Activated naive CD4-positive, alpha-beta T cell treated with anti-CD3 and anti-CD28 coated beads, Interleukin-2, amount 50 U/mL, for 72 hours (primary cell): ENCODE measurements at regions not wholly inside any gene's neighbourhood (a gene's known extent, or its start where the extent isn't known, plus 50 kb on each side); places are given as distances from the start of the nearest gene placed in this dataset.
A peak's percentile ranks its signal among the peaks of the same experiment; 100 is the strongest.
"Not testable (repeated sequence)": the region's sequence is repeated elsewhere in the genome, so short reads cannot be mapped to it uniquely, and the experiment has no call there.

Source experiments
- ATAC-seq, 2 donors: fragments of 150-1000 bp; cut with Tn5 transposase; 2 replicates each; pipeline ENCODE4 v1.10.0; 2021; ENCODE audit warnings: mild to moderate bottlenecking in 2 of 2, moderate library complexity in 2 of 2
- DNase-seq, 2 donors: peaks; one replicate each; pipeline ENCODE4 v3.0.0; 2021 to 2022; ENCODE audit warnings: low spot score in 2 of 2
- H3K27ac Mint-ChIP-seq, 2 donors: one replicate each; pipeline ENCODE4 v1.8.0; 2022; ENCODE audit warnings: mild to moderate bottlenecking in 2 of 2, mixed read lengths in 2 of 2
- H3K36me3 Mint-ChIP-seq, 2 donors: one replicate each; pipeline ENCODE4 v1.8.0; 2022; ENCODE audit warnings: mixed read lengths in 2 of 2
- H3K9me3 Mint-ChIP-seq, 2 donors: one replicate each; pipeline ENCODE4 v1.8.0; 2022; ENCODE audit warnings: mixed read lengths in 2 of 2

DNA sequence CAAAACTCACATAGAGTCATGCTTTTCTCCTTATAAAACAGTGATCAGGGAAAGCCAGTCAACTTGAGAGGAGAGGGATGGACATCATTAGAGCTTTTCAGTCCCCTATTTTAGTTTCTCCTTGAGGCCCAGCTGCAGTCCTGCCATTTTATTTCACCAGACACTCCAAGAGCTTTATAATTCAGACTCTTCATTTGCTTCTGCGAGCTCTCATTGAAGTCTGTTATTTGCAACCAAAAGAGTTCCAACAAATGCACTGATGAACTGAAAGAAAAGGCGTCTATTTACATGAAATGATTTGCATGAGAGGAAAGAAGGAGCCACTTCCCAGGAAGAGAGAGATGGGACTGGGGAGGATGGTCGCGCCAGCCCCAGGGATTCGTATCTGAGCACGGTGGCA lies 86.8 kb downstream of the NDUFA12 start:
- Mint-ChIP-seq H3K9me3 (peaks cover 0 to 8% of the 10 kb centered on the region in 2 donors), H3K36me3 (no peaks in the 10 kb centered on the region), H3K27ac (no peak overlapping the region)
- no peak for DNase-seq
- no peak for ATAC-seq

DNA sequence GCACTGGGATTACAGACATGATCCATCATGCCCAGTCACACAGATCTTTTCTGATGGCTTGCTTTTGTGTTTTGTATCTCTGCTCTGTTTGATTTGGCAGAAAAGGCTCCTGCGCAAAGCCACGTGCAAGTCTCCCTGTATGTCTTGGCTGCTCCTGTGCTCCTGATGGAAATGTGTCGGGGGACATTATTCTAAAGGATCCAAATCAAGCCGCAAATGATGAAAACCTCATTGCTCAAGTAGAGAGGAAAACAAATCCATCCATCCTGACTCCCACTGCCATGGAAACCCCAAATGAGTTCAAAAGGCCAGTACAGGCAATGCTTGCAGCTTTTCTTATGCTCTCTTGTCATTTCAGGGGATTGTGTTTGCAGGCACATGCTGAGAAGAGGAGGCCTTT lies 93.8 kb downstream of the NDUFA12 start:
- Mint-ChIP-seq H3K36me3 (peaks cover 0 to 13% of the 10 kb centered on the region in 2 donors), H3K9me3 (peaks cover 0 to 5% of the 10 kb centered on the region in 2 donors), H3K27ac (no peak overlapping the region)
- DNase-seq (no peak), ATAC-seq (no peak)

DNA sequence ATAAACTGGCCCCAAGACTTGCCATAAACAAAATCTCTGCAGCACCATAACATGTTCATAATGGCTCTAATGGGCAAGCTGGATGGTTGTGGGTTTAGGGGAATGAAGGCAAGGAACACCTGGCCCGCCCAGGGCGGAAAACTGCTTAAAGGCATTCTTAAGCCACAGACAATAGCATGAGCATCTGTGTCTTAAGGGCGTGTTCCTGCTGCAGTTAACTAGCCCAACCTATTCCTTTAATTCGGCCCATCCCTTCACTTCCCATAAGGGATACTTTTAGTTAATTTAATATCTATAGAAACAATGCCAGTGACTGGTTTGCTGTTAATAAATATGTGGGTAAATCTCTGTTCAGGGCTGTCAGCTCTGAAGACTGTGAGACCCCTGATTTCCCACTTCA lies 97.7 kb downstream of the NDUFA12 start:
- peaks cover 0 to 13% of the 10 kb centered on the region in 2 donors for H3K36me3 Mint-ChIP-seq
- not testable (repeated sequence) for H3K27ac Mint-ChIP-seq, DNase-seq, H3K9me3 Mint-ChIP-seq, ATAC-seq

DNA sequence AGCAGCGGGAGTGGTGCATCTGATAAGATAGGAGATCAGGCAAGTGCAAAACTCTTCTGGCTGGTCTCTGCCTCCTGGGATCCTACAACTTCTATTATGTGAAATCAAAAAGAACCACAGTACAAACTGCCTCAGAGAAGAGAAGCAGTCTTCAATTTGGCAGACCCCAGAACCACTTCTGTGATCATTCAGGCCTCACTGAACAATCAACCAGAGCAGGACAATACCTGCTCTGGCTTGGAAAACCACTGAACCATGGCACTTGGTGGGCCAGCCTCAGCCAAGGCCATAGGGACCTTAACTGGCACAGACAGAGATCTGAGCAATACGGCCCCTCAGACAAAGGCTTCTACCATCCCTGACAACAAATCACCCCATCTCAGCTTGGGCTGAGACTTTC lies 103.0 kb downstream of the NDUFA12 start:
- H3K27ac Mint-ChIP-seq: no peak overlapping the region
- ATAC-seq (no peak), DNase-seq (no peak)
- H3K36me3 Mint-ChIP-seq: peaks cover 0 to 4% of the 10 kb centered on the region in 2 donors
- no peaks in the 10 kb centered on the region for H3K9me3 Mint-ChIP-seq

DNA sequence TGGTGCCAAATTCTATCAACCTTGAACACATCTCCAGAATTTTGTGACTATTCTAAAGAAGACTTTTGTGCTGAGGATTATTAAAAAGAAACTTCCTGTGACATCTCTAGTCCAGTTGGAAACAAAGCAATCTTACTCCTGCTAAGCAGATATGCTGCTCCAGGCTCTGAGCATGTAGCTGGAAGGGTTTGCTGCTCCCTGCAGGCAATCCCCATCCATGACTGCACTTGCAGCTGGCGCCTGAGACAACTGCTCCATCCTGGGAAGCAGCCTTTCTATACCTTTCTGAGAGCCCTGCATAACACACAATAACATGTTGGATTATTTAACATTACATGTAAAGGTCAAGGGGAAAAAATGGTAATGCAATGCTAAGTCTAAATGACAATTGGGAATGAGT lies 105.1 kb downstream of the NDUFA12 start:
- Mint-ChIP-seq H3K36me3 (no peaks in the 10 kb centered on the region), H3K27ac (no peak overlapping the region), H3K9me3 (no peaks in the 10 kb centered on the region)
- ATAC-seq (no peak), DNase-seq (no peak)

DNA sequence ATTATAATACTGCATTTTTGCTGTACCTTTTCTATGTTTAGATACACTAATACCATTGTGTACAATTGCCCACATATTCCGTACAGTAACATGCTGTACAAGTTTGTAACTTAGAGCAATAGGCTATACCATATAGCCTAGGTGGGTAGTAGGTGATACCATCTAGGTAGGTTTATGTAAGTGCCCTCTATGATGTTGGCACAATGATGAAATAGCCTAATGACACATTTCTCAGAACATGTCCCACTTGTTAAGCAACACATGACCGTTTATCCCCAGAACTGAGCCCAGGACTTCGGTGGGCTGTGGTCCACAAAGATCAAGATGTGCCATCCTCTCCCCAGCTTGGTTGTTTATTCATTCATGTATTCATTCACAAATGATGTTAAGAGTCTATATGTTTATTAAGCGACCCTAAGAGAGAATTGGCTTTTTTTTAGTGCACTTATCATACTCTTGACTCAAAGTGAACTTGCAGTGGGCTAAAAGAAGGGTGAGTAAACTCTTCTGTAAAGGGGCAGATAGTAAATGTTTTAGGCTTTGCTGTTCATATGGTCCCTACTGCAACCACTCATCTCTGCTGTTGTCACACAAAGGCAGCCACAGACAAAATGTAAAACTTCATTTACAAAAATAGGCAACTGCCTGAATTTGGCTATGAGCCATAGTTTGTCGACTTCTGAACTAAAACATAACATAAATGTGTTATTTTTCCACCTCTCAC lies 110.8 kb downstream of the NDUFA12 start:
- H3K9me3 Mint-ChIP-seq: no peaks in the 10 kb centered on the region

DNA sequence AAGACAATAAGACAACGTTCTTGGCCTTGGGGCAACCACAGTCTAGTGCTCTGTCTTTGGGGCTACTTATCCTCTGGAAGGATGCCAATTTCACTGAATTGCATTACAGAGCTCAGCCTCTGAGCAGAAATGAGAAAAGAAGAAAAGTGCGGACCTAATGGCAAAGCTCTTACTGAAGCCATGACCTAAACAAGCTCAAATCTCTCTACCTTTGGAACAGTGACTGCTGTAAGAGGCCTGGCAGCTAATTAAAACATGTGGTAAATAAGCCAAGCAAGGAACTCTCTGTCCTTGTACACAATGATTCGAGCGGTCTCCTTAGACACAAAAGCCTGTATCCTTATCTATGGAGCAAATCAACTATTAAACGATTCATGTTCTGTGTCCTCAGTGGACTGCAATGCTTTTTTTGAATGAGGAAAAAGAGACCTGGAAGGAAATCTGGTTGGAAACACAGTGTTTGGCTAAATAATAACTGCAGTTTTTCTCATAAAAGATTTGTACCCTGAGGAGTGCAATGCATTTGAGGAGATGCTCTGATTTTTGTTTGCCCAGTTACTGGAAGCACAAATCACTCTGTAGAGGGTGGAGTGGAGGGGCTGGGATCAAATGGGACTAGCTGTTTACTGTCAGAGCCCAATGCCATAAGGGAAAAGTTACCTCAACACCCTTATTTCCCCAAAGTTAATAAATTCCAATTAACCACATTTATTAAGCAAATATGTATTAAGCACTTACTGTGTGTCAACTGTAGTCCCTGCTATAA lies 113.9 kb downstream of the NDUFA12 start:
- ATAC-seq (no peak), DNase-seq (no peak)
- Mint-ChIP-seq H3K9me3 (no peaks in the 10 kb centered on the region), H3K36me3 (no peaks in the 10 kb centered on the region), H3K27ac (no peak overlapping the region)

More for the DNA sequence above, 110.8 kb downstream of the NDUFA12 start:
- ATAC-seq: no peak
- no peak for DNase-seq
- Mint-ChIP-seq H3K36me3 (no peaks in the 10 kb centered on the region), H3K27ac (no peak overlapping the region)

DNA sequence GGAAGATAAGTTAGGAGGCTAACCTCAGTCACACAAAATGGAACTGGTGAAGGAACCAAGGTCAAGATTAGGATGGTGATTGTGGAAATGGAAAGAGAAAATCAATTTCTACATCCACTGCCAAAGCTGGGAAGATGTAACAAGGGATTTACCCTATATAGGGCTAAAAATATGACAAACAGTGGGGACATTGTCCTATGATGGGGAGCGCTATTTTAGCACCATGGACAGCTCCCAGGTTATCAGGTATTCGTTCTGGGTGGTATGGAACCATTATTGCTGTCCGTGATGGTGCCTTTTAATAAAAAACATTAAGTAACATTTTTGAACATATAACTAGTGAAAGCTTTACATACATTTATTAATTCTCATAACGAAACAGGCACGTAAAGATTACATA lies 124.0 kb downstream of the NDUFA12 start:
- Mint-ChIP-seq H3K9me3 (peaks cover 0 to 4% of the 10 kb centered on the region in 2 donors), H3K27ac (no peak overlapping the region), H3K36me3 (peaks cover 0 to 7% of the 10 kb centered on the region in 2 donors)
- DNase-seq (peak in 1 of 2 donors; percentile 13), ATAC-seq (no peak)

DNA sequence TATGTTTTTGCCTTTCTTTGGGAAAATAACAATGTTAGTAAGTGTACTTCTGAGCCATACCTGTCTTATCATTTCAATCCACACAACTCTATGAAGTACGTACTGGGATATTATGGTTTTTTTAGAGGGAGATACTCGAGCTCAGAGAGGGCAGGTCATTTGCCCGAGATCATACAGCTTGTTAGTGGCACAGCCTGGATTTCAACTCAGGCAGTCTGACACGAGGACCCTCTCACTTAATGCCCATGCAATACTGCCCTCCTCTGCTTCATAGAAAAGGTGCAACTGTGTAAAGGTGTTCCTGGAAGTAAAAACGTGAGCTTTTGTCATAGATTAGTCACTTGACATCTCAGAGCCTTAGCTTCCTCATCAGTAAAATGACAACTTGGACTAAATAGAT lies 128.0 kb downstream of the NDUFA12 start:
- H3K27ac Mint-ChIP-seq: no peak overlapping the region
- DNase-seq: no peak
- H3K36me3 Mint-ChIP-seq: peaks cover 7 to 14% of the 10 kb centered on the region in 2 donors
- ATAC-seq: peak; percentile 53 to 80
- peaks cover 0 to 4% of the 10 kb centered on the region in 2 donors for H3K9me3 Mint-ChIP-seq

DNA sequence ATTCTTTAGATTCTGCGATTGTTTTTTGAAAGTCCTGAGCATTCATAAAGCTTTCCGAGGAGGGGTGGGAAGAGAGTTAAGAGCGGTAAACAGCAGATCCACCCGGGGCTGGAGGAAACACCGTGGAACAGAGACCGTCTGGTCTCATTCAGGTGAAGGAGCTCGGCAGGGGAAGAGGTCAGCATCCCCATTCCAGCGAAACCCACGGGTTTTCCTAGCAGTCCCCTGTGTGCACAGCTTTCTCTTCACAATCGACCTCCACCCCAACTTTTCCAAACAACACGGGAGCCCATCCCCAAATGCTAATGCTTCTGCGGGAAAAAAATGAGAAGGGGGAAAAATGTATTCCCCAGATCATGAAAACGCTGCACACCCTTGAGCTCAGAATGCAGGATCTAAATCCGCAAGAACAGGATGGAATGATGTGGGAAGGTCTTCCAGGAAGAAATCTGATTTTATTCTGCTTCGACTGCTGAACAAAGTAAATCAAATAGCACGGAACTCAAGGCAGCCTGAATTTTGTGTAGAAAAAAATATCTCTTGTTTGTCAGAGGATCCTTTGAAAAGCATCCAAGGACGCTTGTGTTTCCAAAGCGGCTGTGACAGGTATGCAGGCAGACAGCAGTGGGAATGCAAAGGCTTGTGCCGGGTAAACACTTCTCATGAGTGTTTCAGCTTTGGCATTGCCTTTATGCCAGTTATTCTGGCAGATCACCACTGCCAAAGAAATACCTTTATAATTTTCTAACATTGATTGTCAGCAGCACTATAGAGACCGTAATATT lies 128.8 kb downstream of the NDUFA12 start:
- ATAC-seq: no peak
- Mint-ChIP-seq H3K27ac (peak overlapping the region in 1 of 2 donors; percentile 72), H3K9me3 (peaks cover 0 to 4% of the 10 kb centered on the region in 2 donors), H3K36me3 (peaks cover 7 to 14% of the 10 kb centered on the region in 2 donors)
- DNase-seq: no peak

DNA sequence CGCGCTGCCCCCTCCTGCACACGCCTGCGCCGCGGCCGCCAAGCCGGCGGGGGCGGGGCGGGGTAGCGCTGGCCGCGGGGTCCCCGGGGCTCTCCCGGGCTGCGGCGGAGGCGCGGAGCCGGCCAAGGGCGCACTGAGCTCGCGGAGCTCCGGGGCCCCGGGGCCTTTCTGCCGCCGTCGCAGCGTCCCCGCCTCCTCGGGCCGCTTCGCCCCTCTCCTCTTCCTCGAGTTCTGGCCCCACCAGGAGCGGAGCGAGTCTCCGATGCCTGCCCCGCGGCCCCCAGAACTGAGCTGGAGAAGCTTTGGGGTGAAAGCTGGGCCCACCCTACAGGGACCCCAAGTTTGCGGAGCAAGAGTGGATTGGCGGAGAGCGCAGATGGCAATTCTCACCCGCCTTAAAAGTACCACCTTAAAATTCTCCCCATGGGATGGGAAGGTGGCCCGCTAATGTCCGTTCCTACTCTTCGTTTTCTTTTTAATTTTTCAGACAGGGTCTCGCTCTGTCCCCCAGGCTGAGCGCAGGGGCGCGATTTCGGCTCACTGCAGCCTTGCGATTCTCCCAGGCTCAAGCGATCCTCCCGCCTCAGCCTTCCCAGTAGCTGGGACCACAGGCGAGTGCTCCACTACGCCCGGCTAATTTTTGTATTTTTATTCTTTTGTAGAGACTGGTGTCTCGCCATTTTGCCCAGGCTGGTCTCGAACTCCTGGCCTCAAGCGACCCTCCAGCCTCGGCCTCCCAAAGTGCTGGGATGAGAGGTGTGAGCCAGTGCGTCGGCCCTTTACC lies 129.6 kb downstream of the NDUFA12 start:
- peaks cover 7 to 9% of the 10 kb centered on the region in 2 donors for H3K36me3 Mint-ChIP-seq
- no peaks in the 10 kb centered on the region for H3K9me3 Mint-ChIP-seq
- DNase-seq (peak in 1 of 2 donors; percentile 6), ATAC-seq (peak; percentile 22 to 53)
- peak overlapping the region in 1 of 2 donors; percentile 72 for H3K27ac Mint-ChIP-seq

DNA sequence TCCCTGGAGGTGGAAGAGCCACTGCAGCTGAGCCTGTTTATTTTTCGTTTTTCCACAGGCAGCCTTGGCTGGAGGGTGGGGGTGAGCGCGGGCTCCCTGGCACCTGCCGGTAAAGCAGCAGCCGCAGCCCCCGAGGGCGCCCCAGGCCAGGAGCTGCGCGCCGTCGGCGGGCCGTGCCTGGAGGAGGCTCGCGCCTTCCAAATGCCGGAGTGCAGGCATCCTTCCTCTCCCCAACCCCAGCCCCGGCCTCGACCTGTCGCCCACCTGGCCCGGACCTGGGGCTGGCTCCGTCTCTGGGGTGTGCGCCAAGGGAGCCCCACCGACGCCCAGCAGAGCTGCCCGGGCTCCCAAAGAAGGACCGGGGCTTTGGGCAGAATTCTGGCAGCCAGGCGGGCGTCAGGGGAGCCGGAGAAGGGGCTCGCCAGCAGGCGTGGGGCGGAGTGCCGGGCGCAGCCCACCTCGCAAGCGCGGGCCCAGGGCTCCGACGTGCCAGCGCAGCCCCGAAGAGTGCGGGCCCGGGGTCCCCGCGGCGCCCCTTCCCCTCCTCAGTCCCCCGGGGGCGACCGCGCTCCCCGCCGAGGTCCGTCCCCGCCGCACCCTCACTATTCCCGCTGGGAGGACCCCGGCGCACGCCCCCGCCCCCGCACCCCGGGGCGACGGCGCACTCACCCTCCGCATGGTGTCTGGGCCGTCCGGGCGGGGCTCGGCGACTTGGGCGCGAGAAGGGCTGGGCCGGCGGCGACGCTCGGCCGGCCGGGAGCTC lies 130.3 kb downstream of the NDUFA12 start:
- H3K27ac Mint-ChIP-seq: no peak overlapping the region
- ATAC-seq (peak in 1 of 2 donors; percentile 22), DNase-seq (no peak)
- H3K36me3 Mint-ChIP-seq: peaks cover 7 to 9% of the 10 kb centered on the region in 2 donors
- no peaks in the 10 kb centered on the region for H3K9me3 Mint-ChIP-seq

DNA sequence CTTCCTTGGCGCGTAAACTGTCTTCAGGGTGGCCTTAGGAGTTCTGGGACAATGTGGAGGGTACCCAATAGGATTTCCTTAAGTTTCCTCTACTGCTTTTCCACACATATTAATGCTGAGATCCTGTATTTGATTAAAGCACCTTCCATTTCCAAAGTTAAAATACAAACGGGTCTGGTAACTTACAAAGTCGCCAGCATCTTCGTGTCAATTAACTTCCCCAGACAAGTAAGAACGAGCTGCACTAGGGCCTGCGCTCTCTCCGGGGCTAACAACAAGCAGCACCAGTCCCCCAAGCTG lies 130.9 kb downstream of the NDUFA12 start:
- H3K9me3 Mint-ChIP-seq: no peaks in the 10 kb centered on the region
- peaks cover 7 to 9% of the 10 kb centered on the region in 2 donors for H3K36me3 Mint-ChIP-seq
- H3K27ac Mint-ChIP-seq: no peak overlapping the region
- DNase-seq (no peak), ATAC-seq (no peak)

DNA sequence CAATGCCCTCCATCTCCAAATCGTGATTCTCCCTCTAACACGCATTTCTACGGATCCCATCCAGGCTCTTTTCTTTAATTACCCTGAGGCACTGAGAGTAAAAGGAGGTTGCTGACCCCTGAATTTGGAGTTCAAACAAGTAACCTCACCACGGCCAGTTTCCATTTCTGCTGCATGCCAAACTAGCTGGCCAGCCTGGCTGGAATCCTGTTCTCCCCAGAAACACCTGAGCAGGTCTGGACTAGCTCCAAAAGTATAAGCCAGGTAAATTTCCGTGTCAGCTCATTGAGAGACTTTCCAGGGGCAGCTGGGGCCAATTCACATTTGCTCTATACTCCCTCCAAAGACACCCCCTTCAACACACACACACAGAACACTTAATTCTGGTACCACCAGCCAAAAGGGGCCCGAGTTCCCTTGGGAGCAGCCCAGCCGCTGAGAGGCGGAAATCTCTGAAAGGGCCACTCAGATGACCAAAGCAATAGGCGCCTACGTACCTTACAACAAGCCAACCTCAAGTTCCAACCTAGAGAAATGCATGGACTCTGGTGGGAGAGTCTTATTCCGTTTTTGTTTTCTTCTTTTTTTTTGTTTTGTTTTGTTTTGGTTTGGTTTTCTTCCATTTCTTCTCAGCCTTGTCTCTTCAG lies 131.4 kb downstream of the NDUFA12 start:
- no peak for DNase-seq
- Mint-ChIP-seq H3K27ac (no peak overlapping the region), H3K9me3 (no peaks in the 10 kb centered on the region)

DNA sequence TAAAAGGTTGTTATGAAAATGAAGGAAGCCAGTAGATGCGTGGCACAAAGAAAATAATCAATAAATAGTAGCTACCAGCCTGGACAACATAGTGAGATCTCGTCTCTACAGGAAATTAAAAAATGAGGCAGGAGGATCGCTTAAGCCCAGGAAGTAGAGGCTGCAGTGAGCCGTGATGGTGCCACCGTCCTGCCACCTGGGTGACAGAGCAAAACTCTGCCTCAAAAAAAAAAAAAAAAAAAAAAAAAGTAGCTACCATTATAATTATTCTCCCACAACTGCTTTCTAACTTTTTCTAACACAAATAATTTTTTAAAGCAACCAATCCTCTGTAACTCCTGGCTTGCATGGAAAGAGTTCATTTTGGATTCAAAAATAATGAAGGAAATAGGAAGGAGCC lies 133.0 kb downstream of the NDUFA12 start:
- ATAC-seq (no peak), DNase-seq (no peak)
- H3K36me3 Mint-ChIP-seq: peaks cover 7 to 9% of the 10 kb centered on the region in 2 donors
- H3K9me3 Mint-ChIP-seq: no peaks in the 10 kb centered on the region
- H3K27ac Mint-ChIP-seq: no peak overlapping the region

More for the DNA sequence above, 131.4 kb downstream of the NDUFA12 start:
- H3K36me3 Mint-ChIP-seq: peaks cover 7 to 9% of the 10 kb centered on the region in 2 donors
- no peak for ATAC-seq
